HG03280 (cell line): ENCODE measurements at regions not wholly inside any gene's neighbourhood (a gene's known extent, or its start where the extent isn't known, plus 50 kb on each side); places are given as distances from the start of the nearest gene placed in this dataset.

ENCODE experiments used
- ATAC-seq: cut with Tn5 transposase; IDR thresholded peaks from one replicate; pipeline ENCODE4 v1.9.1; 2021; ENCODE audit warnings: mild to moderate bottlenecking, moderate library complexity; ENCODE audit not compliant: unreplicated experiment

GRCh38 chr7:12067156-12067831, 143.8 kb upstream of the TMEM106B start:
- ATAC-seq: peak; percentile 69

DNA sequence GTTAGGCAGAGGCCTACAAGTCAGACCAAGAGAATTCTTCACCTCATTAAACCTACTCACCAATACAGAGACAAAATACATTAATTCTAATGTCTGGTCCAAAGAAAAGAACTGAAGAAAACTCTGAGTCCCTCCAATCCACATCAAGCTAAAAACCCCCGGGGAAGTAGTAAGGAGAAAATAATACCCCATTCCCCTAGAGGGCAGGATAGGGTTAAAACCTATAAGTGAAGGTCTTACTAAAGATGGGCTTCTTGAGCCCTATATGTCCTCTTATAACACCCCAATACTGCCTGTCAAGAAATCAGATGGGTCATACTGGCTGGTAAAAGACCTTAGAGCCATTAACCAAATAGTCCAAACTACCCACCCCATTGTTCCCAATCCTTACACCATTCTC, 141.3 kb upstream of the TMEM106B start:
- ATAC-seq: no peak

GRCh38 chr7:12074889-12075288, 136.2 kb upstream of the TMEM106B start:
- ATAC-seq: no peak

DNA sequence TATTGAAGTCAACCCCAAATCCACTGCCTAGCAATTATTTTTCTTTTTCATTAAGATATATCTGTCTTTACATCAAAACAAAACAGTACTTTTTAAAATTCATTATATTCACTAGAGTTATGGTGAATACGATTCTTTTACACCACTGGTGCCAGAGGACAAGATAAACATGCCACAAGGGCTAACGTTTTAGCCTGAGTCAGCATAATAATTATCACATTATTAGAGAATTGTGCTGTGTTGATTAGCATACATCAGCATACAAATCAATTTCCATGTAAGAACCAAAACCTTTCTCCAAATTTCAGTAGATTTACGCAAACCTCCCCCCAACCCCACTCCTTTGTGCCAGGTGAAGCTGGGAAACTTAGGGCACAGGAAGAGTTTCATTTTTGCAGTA, 131.1 kb upstream of the TMEM106B start:
- no peak for ATAC-seq

GRCh38 chr7:12085516-12085915, 125.6 kb upstream of the TMEM106B start:
- ATAC-seq: no peak

GRCh38 chr7:12089951-12090756, 120.9 kb upstream of the TMEM106B start:
- no peak for ATAC-seq

DNA sequence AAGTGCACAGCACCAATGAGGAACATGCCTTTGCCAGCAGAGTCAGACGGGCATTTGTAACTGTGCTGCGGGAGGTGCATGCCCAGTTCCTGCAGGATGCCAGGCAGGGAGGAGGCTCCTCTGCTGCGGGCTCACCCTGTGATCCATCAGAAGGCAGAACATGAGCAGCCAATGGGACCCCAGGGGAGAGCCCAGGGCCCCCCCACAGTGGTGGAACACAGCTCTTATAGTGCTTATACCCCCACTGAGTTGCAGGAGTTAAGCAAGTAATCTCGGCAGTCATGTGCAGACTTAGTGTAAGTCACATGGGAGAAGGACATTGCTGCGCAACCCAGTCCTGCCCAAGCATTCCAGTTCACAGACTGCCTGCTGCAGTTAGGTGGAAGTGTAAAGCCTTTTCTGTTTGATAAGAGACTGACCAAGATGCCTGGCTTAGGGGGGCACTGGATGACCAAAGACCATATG, 120.3 kb upstream of the TMEM106B start:
- ATAC-seq: no peak

GRCh38 chr7:12091231-12091630, 119.9 kb upstream of the TMEM106B start:
- ATAC-seq: no peak

GRCh38 chr7:12092499-12093130, 118.5 kb upstream of the TMEM106B start:
- ATAC-seq: no peak

- no peak for ATAC-seq
These were observed 117.7 kb upstream of the TMEM106B start for GRCh38 chr7:12093365-12093764.

GRCh38 chr7:12094365-12094921, 116.7 kb upstream of the TMEM106B start:
- no peak for ATAC-seq

DNA sequence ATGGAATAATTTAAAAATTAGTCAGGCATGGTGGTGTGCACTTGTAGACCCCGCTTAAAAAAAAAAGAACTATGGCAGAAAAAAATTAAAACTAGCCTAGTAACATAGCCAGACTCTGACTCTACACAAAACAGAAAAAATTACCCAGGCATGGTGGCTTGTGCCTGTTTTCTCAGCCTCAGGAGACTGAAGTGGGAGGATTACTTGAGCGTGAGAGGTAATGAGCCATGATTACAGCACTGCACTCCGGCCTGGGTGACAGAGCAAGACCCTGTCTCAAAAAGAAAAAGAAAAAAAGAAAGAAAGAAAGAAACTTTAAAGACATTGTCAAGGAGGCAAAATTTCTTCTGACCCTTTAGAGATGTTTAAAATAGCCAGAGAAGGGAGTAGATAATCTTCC, 109.0 kb upstream of the TMEM106B start:
- ATAC-seq: no peak

- no peak for ATAC-seq
These were observed 108.6 kb upstream of the TMEM106B start for GRCh38 chr7:12102527-12102926.

DNA sequence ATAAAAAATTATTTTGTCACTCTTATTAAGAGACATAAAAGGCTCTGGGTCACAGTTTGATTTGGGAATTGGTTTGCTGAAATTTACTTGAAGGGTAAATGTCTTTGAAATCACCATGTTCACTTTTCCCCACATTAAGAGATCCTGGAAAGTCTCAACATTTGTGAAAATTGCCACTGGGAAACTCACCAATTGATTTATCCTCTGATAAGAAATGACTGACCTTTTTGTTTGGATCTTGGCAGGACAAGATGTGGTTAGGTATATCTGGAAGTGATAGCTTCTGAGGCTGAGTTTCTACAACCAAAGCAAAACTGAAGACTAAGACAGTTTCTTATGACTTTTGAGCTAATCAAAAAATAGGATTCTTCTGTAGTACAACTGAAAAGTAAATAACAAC, 107.1 kb upstream of the TMEM106B start:
- no peak for ATAC-seq

GRCh38 chr7:12107381-12107780, 103.7 kb upstream of the TMEM106B start:
- no peak for ATAC-seq

GRCh38 chr7:12107841-12108254, 103.2 kb upstream of the TMEM106B start:
- ATAC-seq: no peak

DNA sequence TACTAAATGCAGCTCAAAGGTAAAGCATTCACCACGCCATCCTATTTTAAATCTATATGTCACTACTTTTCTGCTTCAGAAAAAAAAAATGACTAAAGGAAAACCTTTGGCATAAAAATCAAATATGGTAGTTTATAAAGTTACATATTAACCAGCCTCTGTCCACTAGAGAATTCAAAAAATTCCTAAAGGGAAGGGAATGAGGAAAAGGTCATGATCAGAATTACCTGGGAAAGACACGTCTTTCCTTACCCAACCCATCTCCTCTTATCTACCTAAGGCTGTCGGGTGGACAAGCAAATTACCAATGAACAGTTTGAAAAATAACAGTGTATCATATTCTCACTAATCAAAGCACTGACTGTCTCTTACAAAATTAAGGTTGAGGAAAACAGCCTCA, 100.7 kb upstream of the TMEM106B start:
- no peak for ATAC-seq

GRCh38 chr7:12111422-12112405, 99.4 kb upstream of the TMEM106B start:
- no peak for ATAC-seq

GRCh38 chr7:12117170-12117569, 93.9 kb upstream of the TMEM106B start:
- ATAC-seq: no peak

- ATAC-seq: no peak
These were observed 91.3 kb upstream of the TMEM106B start for GRCh38 chr7:12119620-12120303.
